HG03442 (cell line): ENCODE measurements at regions not wholly inside any gene's neighbourhood (a gene's known extent, or its start where the extent isn't known, plus 50 kb on each side); places are given as distances from the start of the nearest gene placed in this dataset.

Experiments
- ATAC-seq: cut with Tn5 transposase; IDR thresholded peaks from one replicate; pipeline ENCODE4 v1.9.1; 2021; ENCODE audit warnings: mild to moderate bottlenecking, moderate library complexity; ENCODE audit not compliant: unreplicated experiment

DNA sequence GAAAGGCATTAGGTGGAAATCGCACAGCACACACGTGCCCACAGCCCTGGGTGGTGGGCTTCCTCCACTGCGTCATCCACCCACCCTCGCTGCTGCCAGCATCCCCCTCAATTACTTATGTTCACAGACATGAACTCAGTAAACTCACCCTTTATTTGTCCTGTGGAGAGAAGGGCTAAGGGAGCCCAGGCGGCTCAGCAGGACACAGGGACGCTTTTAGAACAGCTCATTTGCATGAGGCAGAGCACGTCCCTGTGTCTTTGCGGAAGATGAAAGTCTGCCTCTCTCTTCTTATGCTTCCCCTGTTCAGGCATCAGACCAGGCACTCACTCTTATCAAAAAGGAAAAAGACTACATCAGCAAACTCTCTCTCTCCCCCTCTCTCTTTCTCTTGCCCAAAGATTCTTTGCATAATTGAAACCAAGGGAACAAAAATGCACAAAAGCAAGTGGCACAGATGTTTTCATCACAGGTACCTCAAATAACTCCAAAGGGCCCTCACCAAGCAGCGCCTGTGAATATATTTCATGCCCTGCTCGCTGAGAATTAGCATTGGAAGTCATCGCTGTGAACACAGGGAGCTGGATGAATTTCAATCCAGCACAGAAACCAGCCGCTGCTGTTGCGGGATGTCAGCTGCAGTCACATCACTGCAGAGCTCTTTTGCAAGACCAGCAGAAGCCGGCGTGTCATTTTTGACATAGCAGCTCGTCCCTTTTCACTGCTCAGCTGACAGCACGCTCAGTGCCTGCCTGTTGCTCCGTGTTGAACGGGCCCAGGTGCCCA lies 376.3 kb upstream of the MYT1L start:
- no peak for ATAC-seq

DNA sequence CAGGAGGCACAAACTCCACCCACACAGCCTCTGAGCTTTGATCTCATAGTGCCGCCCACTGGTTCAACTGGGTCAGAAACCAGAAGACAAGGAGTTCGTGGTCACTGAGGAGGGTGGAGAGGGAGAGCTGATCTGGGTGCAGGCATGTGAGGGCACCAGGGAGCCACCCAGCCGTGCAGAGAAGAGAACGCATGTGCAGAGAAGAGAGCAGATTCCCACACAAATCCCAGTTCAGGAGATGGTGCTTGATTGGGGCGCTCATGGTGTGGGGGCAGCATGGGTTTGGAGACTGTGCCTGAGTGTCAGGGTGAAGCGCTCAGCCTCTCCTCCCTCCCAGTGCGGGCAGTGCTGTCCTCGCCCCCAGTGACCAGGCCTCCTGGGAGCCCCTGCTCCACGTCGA lies 375.2 kb upstream of the MYT1L start:
- ATAC-seq, result no peak

GRCh38 chr2:2705871-2706270 lies 374.8 kb upstream of the MYT1L start:
- ATAC-seq, result no peak

- no peak for ATAC-seq
These were observed 373.5 kb upstream of the MYT1L start for GRCh38 chr2:2704428-2705090.

GRCh38 chr2:2703762-2704427 lies 372.8 kb upstream of the MYT1L start:
- no peak for ATAC-seq

- no peak for ATAC-seq
These were observed 372.1 kb upstream of the MYT1L start for GRCh38 chr2:2703172-2703571.

- no peak for ATAC-seq
These were observed 371.3 kb upstream of the MYT1L start for GRCh38 chr2:2702385-2702784.

DNA sequence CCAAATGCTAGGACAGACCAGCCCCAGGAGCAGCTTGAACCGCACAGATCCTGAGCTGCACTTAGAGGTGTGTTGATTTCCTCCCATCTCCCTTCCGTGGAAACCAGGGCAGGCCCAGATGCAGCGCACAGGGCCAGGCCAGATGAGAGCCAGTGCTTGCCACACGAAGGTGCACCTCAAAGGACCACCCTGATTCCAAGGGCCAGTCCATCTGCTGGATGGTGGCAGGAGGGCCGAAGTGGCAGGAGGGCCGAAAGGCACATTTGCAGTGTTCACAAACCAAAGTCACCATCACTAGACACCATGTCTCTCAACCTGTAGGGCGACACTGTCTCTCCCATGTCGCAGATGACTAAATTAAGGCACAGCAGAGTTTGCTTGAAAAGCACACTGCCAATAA lies 370.7 kb upstream of the MYT1L start:
- ATAC-seq, result no peak

DNA sequence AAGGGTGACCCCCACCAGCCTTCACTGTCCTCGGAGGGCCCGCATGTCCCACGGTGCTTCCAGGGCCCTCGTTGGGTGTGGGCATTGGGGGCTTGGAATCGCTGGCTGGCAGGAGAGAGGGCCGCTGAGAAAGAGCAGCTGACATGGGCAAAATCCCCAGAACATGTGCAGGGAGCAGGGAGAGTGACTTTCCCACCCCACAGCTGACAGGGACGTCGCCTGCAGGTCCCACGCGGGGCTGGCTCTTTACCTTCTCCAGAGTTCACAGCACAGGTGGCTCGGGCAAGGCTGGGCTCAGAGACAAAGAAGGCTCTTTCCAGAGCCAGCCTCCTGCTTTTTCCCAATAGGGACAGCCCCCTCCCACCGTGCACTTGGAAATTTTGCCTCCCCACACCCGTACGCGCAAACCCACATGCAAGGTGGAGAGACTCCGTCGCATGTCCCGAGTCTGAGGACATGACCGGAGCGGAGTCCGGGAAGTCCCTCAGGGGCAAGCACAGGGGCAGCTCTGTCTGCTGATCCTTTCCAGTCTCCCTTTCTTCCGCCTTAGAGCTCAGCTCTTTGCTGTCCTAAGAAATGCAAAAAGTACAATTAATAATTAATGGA lies 370.2 kb upstream of the MYT1L start:
- ATAC-seq, result no peak

DNA sequence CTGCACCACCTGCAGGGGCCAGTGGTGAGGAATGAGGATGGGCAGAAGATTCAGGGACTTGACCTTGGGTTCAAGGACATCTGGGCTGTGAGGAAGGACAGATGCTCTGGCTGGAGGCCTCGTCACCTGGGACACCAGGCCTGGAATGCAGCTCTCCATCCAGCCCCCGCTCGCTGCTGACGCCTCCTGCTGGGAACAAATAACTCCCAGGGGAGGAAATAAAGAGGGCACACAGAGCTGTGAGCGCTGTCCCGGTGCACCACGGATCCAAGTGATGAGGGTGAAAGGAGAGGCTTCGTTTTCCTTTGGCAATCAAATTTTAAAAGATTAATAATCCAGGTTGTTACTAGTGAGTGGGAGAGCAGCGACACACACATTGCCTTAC lies 368.0 kb upstream of the MYT1L start:
- no peak for ATAC-seq

GRCh38 chr2:2698182-2699120 lies 367.4 kb upstream of the MYT1L start:
- peak; percentile 45 for ATAC-seq

DNA sequence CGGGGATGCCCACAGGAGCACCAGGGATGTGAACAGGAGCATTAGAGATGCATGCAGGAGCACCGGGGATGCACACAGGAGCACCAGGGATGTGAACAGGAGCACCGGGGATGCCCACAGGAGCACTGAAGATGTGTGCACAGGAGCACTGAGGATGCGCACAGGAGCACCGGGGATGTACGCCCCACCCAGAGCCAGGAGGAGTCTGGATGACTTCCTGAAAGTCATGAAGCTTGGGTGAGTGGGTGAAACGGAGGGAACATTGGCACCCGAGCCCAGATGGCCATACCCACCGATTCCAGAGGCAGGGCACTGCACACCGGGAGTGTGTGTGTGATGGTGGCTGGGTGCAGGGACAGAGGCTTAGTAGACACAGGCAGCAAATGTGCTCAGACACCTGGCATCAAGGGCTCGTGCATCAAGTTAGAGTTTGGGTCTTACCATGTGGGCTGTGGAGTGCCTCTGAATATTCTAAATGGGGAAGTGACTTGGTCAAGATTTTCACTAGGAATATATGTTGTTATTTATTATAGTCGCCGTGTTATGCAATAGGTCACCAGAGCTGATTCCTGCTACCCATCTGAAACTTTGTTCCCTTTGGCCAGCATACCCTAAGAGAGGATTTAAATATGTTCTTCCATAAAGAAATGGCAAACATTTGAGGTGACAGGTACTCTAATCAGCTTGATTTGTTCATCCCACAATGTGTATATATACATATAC lies 365.8 kb upstream of the MYT1L start:
- ATAC-seq, result no peak

DNA sequence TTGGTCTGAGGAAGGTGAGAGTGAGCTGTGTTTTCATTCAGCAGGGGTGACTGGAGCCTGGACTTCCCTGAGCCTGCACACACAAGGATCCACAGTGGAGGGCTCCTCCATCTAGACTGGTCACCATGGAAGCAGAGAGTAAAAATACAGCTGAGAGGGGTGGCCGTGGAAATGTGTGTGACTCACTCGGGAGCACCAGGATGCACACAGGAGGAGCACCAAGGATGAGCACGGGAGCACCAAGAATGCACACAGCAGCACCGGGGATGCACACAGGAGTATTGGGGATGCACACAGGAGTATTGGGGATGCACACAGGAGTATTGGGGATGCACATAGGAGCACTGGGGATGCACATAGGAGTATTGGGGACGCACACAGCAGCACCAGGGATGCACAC lies 365.2 kb upstream of the MYT1L start:
- ATAC-seq, result no peak

- ATAC-seq, result no peak
These were observed 363.7 kb upstream of the MYT1L start for GRCh38 chr2:2694746-2695145.

DNA sequence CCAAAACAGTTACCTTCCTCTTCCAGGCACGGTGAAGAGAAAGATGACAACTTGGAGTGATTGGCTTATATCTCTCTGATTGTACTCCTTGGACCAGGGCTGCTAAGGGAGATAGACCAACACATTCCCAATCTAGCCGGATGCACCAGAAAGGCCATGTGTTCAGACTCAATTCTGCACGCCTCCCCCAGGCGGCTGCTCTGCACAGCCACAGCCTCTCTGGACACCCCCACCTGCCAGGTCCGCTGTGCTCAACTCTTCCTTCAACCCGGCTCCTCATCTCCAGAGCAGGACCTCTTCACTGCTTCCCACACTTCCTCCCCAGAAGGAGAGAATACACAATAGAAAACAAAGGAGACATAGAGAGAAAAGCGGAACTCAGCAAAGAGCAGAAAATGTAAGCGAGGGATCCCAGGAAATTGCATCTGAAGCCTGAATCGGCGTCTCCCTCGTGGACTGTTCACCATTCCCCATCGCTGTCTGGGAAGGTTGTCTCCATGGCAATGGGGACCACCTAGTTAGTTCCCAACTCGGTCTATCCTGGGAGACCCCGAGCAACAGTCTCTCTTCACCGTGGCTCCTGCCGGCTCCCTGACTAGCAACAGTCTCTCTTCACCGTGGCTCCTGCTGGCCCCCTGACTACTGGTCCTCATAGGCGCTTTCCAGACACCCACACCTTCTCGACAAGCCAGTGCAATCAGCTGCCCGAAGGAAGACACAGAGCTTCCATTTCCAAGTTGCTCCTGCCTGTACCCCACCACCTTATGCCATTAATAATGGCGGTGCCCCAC lies 361.7 kb upstream of the MYT1L start:
- no peak for ATAC-seq

GRCh38 chr2:2691419-2691818 lies 360.3 kb upstream of the MYT1L start:
- ATAC-seq, result no peak

- no peak for ATAC-seq
These were observed 359.9 kb upstream of the MYT1L start for GRCh38 chr2:2690985-2691384.

DNA sequence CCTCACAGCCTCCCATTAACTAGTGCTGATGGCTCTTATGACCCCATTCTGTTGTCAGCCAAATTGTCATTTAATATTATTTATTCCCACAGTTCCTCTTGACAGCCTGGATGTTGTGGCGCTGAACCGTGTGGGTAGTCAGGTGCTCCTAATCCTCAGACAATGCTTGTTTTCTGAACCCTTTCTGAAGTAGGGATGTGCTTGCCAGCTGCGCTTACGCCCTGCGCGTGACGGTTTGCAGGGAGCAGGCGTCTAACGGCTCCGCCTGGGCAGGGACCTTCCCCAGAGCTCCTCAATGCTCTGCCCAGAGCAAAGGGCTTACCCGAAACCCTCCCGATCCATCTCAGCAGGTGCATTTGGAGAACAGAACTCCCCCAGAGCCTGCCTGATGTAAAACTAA lies 358.2 kb upstream of the MYT1L start:
- ATAC-seq, result no peak

DNA sequence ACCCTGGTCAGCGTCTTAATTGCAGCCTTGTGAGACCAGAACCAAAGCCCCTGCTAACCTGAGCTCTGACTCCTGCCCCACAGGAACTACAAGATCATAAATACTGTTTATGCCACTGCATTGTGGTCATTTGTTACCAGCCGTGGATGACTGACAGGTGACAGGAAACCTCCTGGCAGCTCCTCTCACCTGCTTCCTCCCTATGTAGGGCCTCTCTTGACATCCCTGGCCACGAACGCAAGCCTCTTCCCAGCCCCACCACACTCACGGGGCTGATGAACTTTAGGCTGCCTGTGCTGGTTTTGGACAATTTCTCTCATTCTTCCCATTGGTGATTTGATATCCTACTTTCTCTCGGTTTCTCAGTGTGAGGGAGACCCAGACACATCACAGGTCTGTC lies 357.2 kb upstream of the MYT1L start:
- ATAC-seq, result no peak
